NB4 (cell line): ENCODE measurements at regions not wholly inside any gene's neighbourhood (a gene's known extent, or its start where the extent isn't known, plus 50 kb on each side); places are given as distances from the start of the nearest gene placed in this dataset.

ENCODE experiments used
- DNase-seq: peaks from one replicate; pipeline ENCODE4 v3.0.0; 2010; ENCODE audit warnings: low read depth
- H3K4me3 ChIP-seq: one replicate; pipeline ENCODE4 v1.5.1; 2011; ENCODE audit warnings: mild to moderate bottlenecking, low read depth, low read length, moderate library complexity
- MYC ChIP-seq: IDR thresholded peaks from 2 replicates; pipeline ENCODE4 v1.6.1; 2011; ENCODE audit warnings: low read depth, low read length
- POLR2A ChIP-seq: IDR thresholded peaks from 2 replicates; pipeline ENCODE4 v1.6.1; 2011; ENCODE audit warnings: mild to moderate bottlenecking; ENCODE audit not compliant: insufficient read length; ENCODE audit errors: extremely low read depth
- TF ChIP-seq, protein P1 (sequence below): IDR thresholded peaks from 2 replicates; pipeline ENCODE4 v1.6.1; 2011; ENCODE audit warnings: low read depth, low read length
- TF ChIP-seq, protein P2 (sequence below): IDR thresholded peaks from one replicate; pipeline ENCODE4 v1.5.1; 2012; ENCODE audit warnings: low read depth, low read length

DNA sequence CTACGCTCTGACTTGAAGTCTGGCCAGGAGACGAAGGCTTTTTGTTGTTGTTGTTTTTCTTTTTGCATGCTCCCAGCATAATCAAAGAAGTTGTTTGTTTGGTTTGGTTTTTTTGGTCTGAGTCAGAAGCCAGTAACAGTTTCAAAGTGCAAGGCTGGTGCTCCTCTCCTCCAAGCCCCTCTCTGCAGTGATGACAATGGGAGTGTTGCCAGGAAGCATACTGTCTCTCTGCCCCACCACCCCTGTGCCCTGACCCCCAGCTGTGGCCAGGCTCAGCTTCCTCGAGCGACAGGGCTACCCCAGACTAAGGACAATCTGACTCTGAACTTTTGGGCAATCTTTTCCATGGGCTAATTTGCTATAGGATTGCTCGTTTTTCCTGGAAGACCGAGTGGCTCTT, 173.8 kb upstream of the PITX1 start:
- no peak for DNase-seq
- TF ChIP-seq MYC, result no peak
- no peak overlapping the region for H3K4me3 ChIP-seq

DNA sequence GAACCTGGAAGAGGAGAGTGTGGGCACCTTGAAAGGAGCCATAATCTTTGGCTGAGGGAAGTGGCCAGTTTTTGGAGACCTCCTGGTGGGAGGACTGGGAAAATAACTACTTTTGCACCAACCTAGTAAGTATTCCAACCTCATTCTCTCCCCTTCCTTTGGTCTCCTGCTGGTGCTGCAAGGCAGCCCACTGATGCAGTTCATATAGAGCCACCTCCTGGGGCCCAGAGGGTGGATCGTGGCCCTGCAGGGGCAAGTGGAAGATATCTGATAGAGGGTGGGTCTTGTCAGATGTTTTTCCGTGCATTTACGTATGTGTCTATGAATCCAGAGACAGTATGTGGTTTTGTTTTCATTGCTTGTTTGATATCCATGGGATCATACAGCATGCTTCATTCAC, 172.8 kb upstream of the PITX1 start:
- DNase-seq, result no peak
- TF ChIP-seq, protein P1, sequence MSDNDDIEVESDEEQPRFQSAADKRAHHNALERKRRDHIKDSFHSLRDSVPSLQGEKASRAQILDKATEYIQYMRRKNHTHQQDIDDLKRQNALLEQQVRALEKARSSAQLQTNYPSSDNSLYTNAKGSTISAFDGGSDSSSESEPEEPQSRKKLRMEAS, result no peak
- TF ChIP-seq POLR2A, result no peak
- TF ChIP-seq, protein P2, sequence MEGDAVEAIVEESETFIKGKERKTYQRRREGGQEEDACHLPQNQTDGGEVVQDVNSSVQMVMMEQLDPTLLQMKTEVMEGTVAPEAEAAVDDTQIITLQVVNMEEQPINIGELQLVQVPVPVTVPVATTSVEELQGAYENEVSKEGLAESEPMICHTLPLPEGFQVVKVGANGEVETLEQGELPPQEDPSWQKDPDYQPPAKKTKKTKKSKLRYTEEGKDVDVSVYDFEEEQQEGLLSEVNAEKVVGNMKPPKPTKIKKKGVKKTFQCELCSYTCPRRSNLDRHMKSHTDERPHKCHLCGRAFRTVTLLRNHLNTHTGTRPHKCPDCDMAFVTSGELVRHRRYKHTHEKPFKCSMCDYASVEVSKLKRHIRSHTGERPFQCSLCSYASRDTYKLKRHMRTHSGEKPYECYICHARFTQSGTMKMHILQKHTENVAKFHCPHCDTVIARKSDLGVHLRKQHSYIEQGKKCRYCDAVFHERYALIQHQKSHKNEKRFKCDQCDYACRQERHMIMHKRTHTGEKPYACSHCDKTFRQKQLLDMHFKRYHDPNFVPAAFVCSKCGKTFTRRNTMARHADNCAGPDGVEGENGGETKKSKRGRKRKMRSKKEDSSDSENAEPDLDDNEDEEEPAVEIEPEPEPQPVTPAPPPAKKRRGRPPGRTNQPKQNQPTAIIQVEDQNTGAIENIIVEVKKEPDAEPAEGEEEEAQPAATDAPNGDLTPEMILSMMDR, result no peak
- no peak for TF ChIP-seq MYC
- H3K4me3 ChIP-seq, result no peak overlapping the region

DNA sequence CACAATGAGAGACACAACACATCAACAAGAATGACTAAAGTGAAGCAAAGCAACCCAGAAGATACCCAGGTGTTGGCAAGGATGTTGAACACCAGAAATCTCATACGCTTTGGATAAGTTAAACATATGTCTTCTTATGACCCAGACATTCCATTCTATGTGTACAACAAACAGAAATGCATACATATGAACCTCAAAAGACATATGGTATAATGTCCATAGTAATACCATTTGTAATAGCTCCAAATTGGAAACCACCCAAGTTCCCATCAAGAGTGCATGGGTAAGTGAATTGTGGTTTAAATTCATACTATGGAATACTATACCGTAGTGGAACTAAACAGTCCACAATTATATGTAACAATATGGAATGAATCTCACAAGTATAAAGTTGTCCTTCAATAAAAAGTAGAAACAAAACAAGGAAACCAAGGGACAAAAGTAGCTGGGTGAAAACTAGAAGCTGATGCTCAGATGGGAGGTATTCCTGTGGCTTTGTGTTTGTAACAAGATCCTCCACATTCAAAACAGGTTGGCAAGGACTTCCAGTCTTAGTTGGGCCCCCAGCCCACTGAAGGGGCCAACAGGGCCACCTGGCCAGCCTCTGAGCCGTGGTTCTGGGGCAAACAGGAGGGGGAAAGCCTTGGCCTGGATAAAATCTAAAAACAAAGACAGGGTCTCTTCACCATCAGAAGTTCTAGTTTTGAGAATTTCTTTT, 171.8 kb upstream of the PITX1 start:
- TF ChIP-seq, protein P1, result no peak
- TF ChIP-seq POLR2A (no peak), MYC (no peak)
- no peak overlapping the region for H3K4me3 ChIP-seq
- DNase-seq, result no peak

DNA sequence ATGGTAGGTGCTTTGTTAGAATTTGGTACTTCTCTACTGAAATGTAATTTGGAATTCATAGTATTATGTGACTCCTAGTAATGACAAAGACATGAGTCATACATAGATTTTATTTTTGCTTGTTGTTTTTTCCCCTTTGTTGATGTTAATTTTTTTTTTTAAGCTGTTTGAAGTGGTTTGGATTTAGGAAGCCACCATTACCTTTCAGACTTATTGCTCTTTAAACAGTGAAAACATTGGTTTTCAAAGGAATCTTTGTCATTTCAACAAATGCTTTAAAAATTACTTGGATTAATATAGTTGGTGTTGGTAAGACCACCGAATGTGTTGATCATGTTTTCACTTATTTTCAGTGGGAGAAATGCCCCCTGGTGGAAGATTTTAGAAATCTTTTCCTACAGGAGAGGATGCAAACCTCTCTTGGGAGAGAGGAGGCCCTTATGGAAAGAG, 170.1 kb upstream of the PITX1 start:
- H3K4me3 ChIP-seq, result no peak overlapping the region
- TF ChIP-seq, protein P1, result no peak
- TF ChIP-seq POLR2A (no peak), MYC (no peak)
- TF ChIP-seq, protein P2, result peak; percentile 35
- DNase-seq, result peak; percentile 35

DNA sequence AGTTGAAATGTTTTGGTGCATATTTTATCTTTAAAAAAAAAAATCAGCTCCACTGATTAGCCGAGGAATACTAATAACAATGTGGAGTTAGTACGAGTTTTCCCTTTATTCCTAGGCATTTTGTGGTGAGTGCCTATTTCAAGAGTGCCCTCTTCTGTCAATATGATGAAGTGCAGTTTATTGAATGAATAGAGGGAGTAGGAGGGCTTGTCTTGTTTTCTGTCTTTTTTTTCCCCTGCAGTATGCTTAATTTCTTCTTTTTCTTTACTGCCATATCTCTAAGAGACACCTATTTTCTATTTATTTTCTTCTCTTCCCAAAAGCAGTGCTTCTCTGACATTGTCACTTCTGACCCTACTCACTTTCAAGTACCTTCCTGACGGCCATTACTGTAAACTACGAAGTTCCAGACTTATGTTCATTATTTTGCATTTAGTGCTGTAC, 169.6 kb upstream of the PITX1 start:
- DNase-seq, result peak; percentile 47
- no peak overlapping the region for H3K4me3 ChIP-seq
- TF ChIP-seq, protein P2, result peak; percentile 62
- TF ChIP-seq POLR2A (no peak), MYC (no peak)

DNA sequence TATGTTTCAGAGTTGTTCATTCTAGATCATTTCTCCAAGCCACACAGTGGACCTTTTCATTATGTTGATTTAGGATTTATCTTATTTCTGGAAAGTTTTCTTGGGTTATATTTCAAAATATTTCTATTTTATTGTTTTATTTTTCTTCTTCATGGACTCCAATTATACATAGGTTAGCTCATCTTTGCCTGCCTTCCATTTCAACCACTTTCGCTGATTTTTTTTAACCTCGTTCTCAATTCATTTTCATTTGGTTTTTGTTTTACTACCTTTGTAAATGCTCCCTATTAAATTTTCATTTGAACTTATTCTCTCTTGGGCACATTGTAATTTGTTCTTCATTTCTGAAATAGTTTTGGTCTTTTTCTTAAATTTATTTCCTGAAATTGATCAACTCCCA, 169.0 kb upstream of the PITX1 start:
- DNase-seq, result no peak
- H3K4me3 ChIP-seq, result no peak overlapping the region
- TF ChIP-seq MYC (no peak), POLR2A (no peak)
- TF ChIP-seq, protein P2, result no peak
- TF ChIP-seq, protein P1, result no peak

DNA sequence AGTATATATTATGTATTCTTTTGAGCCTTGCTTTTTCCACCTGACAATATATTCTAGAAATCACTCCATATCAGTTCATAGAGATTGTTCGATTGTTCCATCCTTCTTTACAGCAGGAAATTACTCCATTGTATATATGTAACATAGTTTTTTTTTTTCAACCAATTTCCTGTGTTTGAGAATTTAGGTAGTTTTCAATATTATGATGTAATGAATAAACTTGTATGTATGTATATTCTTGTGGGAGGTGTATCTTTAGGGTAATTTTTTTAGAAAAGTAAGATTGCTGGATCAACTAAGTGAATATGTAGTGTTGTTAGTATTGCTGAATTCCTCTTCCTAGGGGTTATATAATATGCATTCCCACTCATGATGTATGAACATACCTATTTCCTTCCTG, 165.9 kb upstream of the PITX1 start:
- no peak overlapping the region for H3K4me3 ChIP-seq
- TF ChIP-seq POLR2A, result no peak
- no peak for TF ChIP-seq MYC
- TF ChIP-seq, protein P1, result no peak
- TF ChIP-seq, protein P2, result no peak
- no peak for DNase-seq
